Brain microvascular endothelial cell (primary cell): ENCODE measurements at regions not wholly inside any gene's neighbourhood (a gene's known extent, or its start where the extent isn't known, plus 50 kb on each side); places are given as distances from the start of the nearest gene placed in this dataset.

ENCODE experiments used
- DNase-seq: peaks from one replicate; pipeline ENCODE4 v3.0.0-alpha.2; 2020
- H3K27ac ChIP-seq: fragments of 250-450 bp; sonication (Bioruptor Pico); 2 replicates; pipeline ENCODE4 v1.5.1; 2020; ENCODE audit warnings: mild to moderate bottlenecking, moderate library complexity
- H3K27me3 ChIP-seq: fragments of 250-450 bp; sonication (Bioruptor Pico); replicated peaks from 2 replicates; pipeline ENCODE4 v1.5.1; 2020; ENCODE audit warnings: mild to moderate bottlenecking
- H3K36me3 ChIP-seq: fragments of 250-450 bp; sonication (Bioruptor Pico); replicated peaks from 2 replicates; pipeline ENCODE4 v1.5.1; 2020; ENCODE audit warnings: mild to moderate bottlenecking
- H3K4me3 ChIP-seq: 2 replicates; pipeline ENCODE4 v1.5.1; 2011; ENCODE audit warnings: low read depth, mild to moderate bottlenecking, control low read depth, low read length, moderate library complexity
- in situ Hi-C: cut with HindIII; loops from 2 replicates; pipeline ENCODE4 v1.10.0; 2017; ENCODE audit warnings: low sequenced_read_pairs, low pct_ligation_motif_present
- TF ChIP-seq, protein P1 (sequence below): IDR thresholded peaks from 2 replicates; pipeline ENCODE4 v1.5.1; 2011; ENCODE audit warnings: low read depth, mild to moderate bottlenecking, moderate library complexity, low read length, control low read depth, inconsistent platforms; ENCODE audit errors: missing control alignments

DNA sequence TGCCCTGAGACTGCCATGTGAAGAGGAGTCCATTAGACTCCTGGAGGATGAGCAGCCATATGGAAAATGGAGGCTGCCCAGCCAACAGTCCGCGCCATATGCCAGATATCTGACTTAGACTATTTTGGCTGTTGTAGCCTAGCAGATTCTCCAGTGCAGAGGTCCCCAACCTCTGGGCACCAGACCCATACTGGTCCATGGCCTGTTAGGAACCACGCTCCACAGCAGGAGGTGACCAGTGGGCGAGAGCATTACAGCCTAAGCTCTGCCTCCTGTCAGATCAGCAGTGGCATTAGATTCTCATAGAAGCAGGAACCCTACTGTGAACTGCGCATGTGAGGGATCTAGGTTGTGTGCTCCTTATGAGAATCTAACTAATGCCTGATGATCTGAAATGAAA is 851.9 kb downstream of the NR2F1-AS1 start:
- TF ChIP-seq, protein P1, sequence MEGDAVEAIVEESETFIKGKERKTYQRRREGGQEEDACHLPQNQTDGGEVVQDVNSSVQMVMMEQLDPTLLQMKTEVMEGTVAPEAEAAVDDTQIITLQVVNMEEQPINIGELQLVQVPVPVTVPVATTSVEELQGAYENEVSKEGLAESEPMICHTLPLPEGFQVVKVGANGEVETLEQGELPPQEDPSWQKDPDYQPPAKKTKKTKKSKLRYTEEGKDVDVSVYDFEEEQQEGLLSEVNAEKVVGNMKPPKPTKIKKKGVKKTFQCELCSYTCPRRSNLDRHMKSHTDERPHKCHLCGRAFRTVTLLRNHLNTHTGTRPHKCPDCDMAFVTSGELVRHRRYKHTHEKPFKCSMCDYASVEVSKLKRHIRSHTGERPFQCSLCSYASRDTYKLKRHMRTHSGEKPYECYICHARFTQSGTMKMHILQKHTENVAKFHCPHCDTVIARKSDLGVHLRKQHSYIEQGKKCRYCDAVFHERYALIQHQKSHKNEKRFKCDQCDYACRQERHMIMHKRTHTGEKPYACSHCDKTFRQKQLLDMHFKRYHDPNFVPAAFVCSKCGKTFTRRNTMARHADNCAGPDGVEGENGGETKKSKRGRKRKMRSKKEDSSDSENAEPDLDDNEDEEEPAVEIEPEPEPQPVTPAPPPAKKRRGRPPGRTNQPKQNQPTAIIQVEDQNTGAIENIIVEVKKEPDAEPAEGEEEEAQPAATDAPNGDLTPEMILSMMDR, result no peak
- Histone ChIP-seq H3K36me3 (no peaks in the 10 kb centered on the region), H3K4me3 (no peak overlapping the region), H3K27ac (no peak overlapping the region), H3K27me3 (no peaks in the 10 kb centered on the region)
- DNase-seq, result no peak
- in situ Hi-C loops, result no loop called here

DNA sequence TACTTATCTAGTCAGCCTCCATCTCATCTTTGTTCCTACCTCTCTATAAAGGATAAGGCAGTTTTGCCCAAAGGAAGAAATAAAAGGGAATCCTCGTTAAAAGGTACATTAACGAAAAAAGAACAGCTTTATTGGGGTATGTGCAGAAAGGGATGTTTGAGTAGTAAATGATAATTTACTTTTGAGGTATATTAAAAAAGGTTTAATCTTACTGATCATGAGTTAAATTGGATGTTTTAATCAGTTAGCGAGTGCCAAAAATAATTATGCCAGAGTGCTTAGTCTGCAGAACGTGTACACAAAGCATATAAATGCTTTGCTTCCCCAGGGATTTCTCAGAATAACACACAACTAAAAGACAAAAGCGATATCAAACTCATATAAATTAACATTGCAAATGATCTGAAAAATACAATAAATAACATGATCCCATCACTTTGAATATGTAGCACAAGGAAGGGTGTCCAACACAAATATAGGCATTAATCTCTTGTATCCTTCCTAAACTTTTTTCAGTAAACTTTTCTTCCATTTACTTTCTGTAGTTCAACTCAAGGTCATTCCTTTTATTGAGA is 865.0 kb downstream of the NR2F1-AS1 start:
- in situ Hi-C loops, result no loop called here
- no peak overlapping the region for H3K4me3 ChIP-seq
- H3K27me3 ChIP-seq, result no peaks in the 10 kb centered on the region
- no peak overlapping the region for H3K27ac ChIP-seq
- H3K36me3 ChIP-seq, result no peaks in the 10 kb centered on the region
- TF ChIP-seq, protein P1, result no peak
- no peak for DNase-seq

DNA sequence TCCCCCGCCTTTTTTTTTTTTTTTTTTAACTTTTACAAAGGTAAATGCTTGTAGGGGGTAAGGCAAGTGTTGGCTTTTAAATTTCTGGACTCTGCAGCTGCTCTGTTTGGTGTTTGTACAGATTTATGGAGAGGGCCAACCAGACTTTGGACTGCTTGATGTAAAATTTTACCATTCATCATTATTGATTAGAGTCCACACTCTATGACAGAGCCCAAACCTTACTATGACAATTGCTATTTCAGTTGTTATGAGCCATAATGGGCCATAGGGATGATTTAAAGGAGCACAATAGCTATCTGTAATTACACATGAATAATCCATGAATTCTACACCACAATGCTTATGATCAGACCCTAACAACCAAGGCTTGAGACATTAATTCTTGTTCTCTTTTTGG is 867.2 kb downstream of the NR2F1-AS1 start:
- H3K36me3 ChIP-seq, result no peaks in the 10 kb centered on the region
- H3K27ac ChIP-seq, result no peak overlapping the region
- no peak overlapping the region for H3K4me3 ChIP-seq
- in situ Hi-C loops, result no loop called here
- H3K27me3 ChIP-seq, result no peaks in the 10 kb centered on the region
- TF ChIP-seq, protein P1, result no peak
- DNase-seq, result no peak

DNA sequence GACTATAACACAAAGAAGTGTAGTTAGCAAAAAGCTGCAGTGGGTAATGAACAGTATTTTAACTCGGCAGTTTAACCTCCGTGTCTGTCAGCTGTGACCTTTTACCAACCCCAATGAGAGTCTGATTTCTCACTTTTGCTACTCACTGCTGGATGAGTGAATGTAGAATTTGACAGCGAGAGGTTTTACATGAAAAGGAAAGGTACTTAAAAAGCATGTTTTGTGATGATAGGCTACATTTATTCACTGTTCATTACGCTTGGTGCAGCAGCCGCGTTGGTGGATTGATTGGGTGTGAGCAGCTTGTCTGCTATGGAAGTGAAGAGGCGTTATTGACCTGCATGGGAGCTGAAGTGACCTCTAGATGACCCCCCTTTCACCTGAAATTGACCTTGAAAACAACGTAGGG is 867.7 kb downstream of the NR2F1-AS1 start:
- no peak for DNase-seq
- no peak overlapping the region for H3K4me3 ChIP-seq
- H3K27me3 ChIP-seq, result no peaks in the 10 kb centered on the region
- H3K36me3 ChIP-seq, result no peaks in the 10 kb centered on the region
- in situ Hi-C loops, result no loop called here
- H3K27ac ChIP-seq, result no peak overlapping the region
- TF ChIP-seq, protein P1, result no peak

DNA sequence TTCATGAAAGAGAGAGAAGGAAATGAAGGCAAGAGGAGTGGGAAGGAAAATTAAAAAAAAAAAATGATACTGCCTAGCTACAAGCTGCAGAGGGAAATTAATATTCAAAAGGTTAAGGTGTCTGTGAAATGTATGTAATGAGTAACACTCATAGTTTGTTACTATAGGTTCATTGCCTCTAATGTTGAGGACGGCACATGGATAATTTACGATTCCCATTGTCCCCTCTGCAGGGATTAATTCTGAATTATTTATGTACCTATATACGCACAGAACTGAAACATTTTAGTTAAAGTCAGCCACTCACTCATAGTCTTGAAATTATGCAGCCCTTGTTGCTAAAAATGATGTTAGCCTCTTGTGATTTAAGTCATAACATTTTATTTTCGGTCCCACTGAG is 869.1 kb downstream of the NR2F1-AS1 start:
- H3K36me3 ChIP-seq, result no peaks in the 10 kb centered on the region
- TF ChIP-seq, protein P1, result no peak
- no peak overlapping the region for H3K27ac ChIP-seq
- no peak for DNase-seq
- no peaks in the 10 kb centered on the region for H3K27me3 ChIP-seq
- in situ Hi-C loops, result no loop called here
- no peak overlapping the region for H3K4me3 ChIP-seq

DNA sequence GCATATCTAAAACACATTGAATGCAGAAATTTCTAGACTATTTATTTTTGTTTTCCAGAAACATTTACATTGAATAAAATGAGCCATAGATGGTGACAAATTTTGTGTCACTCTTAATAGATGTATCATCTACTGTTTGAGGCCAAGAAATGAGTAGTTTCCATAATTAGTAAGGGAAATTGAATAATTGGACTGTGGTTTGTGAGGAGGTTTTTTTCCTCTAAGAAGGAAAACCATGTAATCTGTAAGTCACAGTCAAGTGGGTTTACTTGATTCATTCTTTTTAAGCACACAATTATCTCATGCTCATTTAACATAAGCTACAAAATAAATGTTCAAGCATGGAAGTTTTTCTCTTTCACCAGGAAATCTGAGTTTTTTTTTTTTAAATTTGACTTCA is 876.4 kb downstream of the NR2F1-AS1 start:
- Histone ChIP-seq H3K4me3 (no peak overlapping the region), H3K36me3 (no peaks in the 10 kb centered on the region), H3K27ac (no peak overlapping the region), H3K27me3 (no peaks in the 10 kb centered on the region)
- DNase-seq, result no peak
- TF ChIP-seq, protein P1, result no peak
- in situ Hi-C loops, result no loop called here
